H1 (cell line): ENCODE measurements at regions not wholly inside any gene's neighbourhood (a gene's known extent, or its start where the extent isn't known, plus 50 kb on each side); places are given as distances from the start of the nearest gene placed in this dataset.

Source experiments
- CREB1 ChIP-seq: IDR thresholded peaks from 2 replicates; pipeline ENCODE4 v1.6.1; 2012; ENCODE audit warnings: inconsistent platforms
- KDM5A ChIP-seq: fragments of 200-600 bp; IDR thresholded peaks from 2 replicates; pipeline ENCODE4 v1.7.1; 2012; ENCODE audit warnings: mild to moderate bottlenecking, low read length, inconsistent platforms, mixed read lengths
- RXRA ChIP-seq: IDR thresholded peaks from 2 replicates; pipeline ENCODE4 v1.6.1; 2011; ENCODE audit warnings: low read depth, mild to moderate bottlenecking, low read length, moderate library complexity; ENCODE audit not compliant: insufficient read depth
- SAP30 ChIP-seq: fragments of 300-600 bp; sonication (generic); IDR thresholded peaks from 2 replicates; pipeline ENCODE4 v1.7.1; 2012; ENCODE audit warnings: low read length, moderate library complexity, mild to moderate bottlenecking, inconsistent platforms; ENCODE audit not compliant: insufficient read depth, insufficient replicate concordance
- SIN3A ChIP-seq, 2 experiments: IDR thresholded peaks in 1 of 2; conservative IDR thresholded peaks in 1 of 2; 2 replicates each; pipeline ENCODE4 v1.6.1; 2011 to 2012; ENCODE audit warnings: low read length in 2 of 2, improper control_type of control experiment in 1 of 2, low read depth in 1 of 2, mild to moderate bottlenecking in 1 of 2
- TEAD4 ChIP-seq: IDR thresholded peaks from 2 replicates; pipeline ENCODE4 v1.6.1; 2012; ENCODE audit warnings: low read depth, low read length, inconsistent platforms, mixed read lengths
- USF2 ChIP-seq: IDR thresholded peaks from 2 replicates; pipeline ENCODE4 v1.6.1; 2011; ENCODE audit warnings: low read length, improper control_type of control experiment
- TF ChIP-seq, protein P1 (sequence below): fragments of 300-600 bp; sonication (generic); IDR thresholded peaks from 2 replicates; pipeline ENCODE4 v1.7.1; 2012; ENCODE audit warnings: low read length, moderate library complexity, mild to moderate bottlenecking, inconsistent platforms; ENCODE audit not compliant: insufficient replicate concordance

- TF ChIP-seq KDM5A (no peak), SAP30 (no peak), TEAD4 (no peak), USF2 (no peak), SIN3A (conservative IDR thresholded peaks at IDR 0.05 in 1 of 2, IDR thresholded peaks at IDR 0.05 in 1 of 2; ENCODE audit: low read depth in 1 of 2, low read length in 2 of 2) (no peak), CREB1 (no peak), RXRA (no peak)
- TF ChIP-seq, protein P1, sequence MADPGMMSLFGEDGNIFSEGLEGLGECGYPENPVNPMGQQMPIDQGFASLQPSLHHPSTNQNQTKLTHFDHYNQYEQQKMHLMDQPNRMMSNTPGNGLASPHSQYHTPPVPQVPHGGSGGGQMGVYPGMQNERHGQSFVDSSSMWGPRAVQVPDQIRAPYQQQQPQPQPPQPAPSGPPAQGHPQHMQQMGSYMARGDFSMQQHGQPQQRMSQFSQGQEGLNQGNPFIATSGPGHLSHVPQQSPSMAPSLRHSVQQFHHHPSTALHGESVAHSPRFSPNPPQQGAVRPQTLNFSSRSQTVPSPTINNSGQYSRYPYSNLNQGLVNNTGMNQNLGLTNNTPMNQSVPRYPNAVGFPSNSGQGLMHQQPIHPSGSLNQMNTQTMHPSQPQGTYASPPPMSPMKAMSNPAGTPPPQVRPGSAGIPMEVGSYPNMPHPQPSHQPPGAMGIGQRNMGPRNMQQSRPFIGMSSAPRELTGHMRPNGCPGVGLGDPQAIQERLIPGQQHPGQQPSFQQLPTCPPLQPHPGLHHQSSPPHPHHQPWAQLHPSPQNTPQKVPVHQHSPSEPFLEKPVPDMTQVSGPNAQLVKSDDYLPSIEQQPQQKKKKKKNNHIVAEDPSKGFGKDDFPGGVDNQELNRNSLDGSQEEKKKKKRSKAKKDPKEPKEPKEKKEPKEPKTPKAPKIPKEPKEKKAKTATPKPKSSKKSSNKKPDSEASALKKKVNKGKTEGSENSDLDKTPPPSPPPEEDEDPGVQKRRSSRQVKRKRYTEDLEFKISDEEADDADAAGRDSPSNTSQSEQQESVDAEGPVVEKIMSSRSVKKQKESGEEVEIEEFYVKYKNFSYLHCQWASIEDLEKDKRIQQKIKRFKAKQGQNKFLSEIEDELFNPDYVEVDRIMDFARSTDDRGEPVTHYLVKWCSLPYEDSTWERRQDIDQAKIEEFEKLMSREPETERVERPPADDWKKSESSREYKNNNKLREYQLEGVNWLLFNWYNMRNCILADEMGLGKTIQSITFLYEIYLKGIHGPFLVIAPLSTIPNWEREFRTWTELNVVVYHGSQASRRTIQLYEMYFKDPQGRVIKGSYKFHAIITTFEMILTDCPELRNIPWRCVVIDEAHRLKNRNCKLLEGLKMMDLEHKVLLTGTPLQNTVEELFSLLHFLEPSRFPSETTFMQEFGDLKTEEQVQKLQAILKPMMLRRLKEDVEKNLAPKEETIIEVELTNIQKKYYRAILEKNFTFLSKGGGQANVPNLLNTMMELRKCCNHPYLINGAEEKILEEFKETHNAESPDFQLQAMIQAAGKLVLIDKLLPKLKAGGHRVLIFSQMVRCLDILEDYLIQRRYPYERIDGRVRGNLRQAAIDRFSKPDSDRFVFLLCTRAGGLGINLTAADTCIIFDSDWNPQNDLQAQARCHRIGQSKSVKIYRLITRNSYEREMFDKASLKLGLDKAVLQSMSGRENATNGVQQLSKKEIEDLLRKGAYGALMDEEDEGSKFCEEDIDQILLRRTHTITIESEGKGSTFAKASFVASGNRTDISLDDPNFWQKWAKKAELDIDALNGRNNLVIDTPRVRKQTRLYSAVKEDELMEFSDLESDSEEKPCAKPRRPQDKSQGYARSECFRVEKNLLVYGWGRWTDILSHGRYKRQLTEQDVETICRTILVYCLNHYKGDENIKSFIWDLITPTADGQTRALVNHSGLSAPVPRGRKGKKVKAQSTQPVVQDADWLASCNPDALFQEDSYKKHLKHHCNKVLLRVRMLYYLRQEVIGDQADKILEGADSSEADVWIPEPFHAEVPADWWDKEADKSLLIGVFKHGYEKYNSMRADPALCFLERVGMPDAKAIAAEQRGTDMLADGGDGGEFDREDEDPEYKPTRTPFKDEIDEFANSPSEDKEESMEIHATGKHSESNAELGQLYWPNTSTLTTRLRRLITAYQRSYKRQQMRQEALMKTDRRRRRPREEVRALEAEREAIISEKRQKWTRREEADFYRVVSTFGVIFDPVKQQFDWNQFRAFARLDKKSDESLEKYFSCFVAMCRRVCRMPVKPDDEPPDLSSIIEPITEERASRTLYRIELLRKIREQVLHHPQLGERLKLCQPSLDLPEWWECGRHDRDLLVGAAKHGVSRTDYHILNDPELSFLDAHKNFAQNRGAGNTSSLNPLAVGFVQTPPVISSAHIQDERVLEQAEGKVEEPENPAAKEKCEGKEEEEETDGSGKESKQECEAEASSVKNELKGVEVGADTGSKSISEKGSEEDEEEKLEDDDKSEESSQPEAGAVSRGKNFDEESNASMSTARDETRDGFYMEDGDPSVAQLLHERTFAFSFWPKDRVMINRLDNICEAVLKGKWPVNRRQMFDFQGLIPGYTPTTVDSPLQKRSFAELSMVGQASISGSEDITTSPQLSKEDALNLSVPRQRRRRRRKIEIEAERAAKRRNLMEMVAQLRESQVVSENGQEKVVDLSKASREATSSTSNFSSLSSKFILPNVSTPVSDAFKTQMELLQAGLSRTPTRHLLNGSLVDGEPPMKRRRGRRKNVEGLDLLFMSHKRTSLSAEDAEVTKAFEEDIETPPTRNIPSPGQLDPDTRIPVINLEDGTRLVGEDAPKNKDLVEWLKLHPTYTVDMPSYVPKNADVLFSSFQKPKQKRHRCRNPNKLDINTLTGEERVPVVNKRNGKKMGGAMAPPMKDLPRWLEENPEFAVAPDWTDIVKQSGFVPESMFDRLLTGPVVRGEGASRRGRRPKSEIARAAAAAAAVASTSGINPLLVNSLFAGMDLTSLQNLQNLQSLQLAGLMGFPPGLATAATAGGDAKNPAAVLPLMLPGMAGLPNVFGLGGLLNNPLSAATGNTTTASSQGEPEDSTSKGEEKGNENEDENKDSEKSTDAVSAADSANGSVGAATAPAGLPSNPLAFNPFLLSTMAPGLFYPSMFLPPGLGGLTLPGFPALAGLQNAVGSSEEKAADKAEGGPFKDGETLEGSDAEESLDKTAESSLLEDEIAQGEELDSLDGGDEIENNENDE: no peak
Observed at GRCh38 chr12:94795044-94795443, 144.7 kb upstream of the TMCC3 start (continued).
